ENCODE measurements at regions not wholly inside any gene's neighbourhood (a gene's known extent, or its start where the extent isn't known, plus 50 kb on each side); places are given as distances from the start of the nearest gene placed in this dataset.

GRCh38 chrX:20361890-20362262, 95.2 kb upstream of the RPS6KA3 start:
- TF ChIP-seq CTCF (IDR thresholded peaks at IDR 0.05), result no peak
- TF ChIP-seq POLR2A (IDR thresholded peaks at IDR 0.05), result no peak
